HCT116 (cell line): ENCODE measurements at regions not wholly inside any gene's neighbourhood (a gene's known extent, or its start where the extent isn't known, plus 50 kb on each side); places are given as distances from the start of the nearest gene placed in this dataset.

ENCODE experiments used
- CEBPB ChIP-seq: IDR thresholded peaks from 2 replicates; pipeline ENCODE4 v1.6.1; 2012; ENCODE audit warnings: low read depth
- ELF1 ChIP-seq: IDR thresholded peaks from 2 replicates; pipeline ENCODE4 v1.6.1; 2012; ENCODE audit warnings: low read depth, borderline replicate concordance
- EZH2 ChIP-seq: fragments of 200-600 bp; sonication (generic); IDR thresholded peaks from 2 replicates; pipeline ENCODE4 v1.6.1; 2017; ENCODE audit warnings: antibody characterized with exemption, mixed run types
- POLR2A ChIP-seq: IDR thresholded peaks from 2 replicates; pipeline ENCODE4 v1.7.0; 2011; ENCODE audit warnings: borderline replicate concordance; ENCODE audit not compliant: insufficient read depth, insufficient read length; ENCODE audit errors: extremely low read depth
- POLR2AphosphoS5 ChIP-seq: IDR thresholded peaks from 2 replicates; pipeline ENCODE4 v1.6.1; 2011; ENCODE audit warnings: mild to moderate bottlenecking, low read depth, low read length, moderate library complexity
- RAD21 ChIP-seq: IDR thresholded peaks from 2 replicates; pipeline ENCODE4 v1.6.1; 2012; ENCODE audit warnings: low read depth, mild to moderate bottlenecking
- SP1 ChIP-seq: IDR thresholded peaks from 2 replicates; pipeline ENCODE4 v1.6.1; 2012; ENCODE audit warnings: low read depth
- YY1 ChIP-seq: IDR thresholded peaks from 2 replicates; pipeline ENCODE4 v1.6.1; 2011; ENCODE audit warnings: low read length, low read depth, moderate library complexity, mild to moderate bottlenecking; ENCODE audit not compliant: insufficient replicate concordance; ENCODE audit errors: extremely low read depth
- TF ChIP-seq, protein P1 (sequence below), 3 experiments: fragments of 200-600 bp in 1 of 3; sonication (generic) in 1 of 3; IDR thresholded peaks in 2 of 3; conservative IDR thresholded peaks in 1 of 3; 2 replicates each; pipeline ENCODE4 v1.5.1; 2012 to 2017; ENCODE audit warnings: low read depth in 2 of 3, low read length in 2 of 3, antibody characterized with exemption in 1 of 3, borderline replicate concordance in 1 of 3, control low read depth in 1 of 3, mild to moderate bottlenecking in 1 of 3, mixed read lengths in 1 of 3, mixed run types in 1 of 3, moderate library complexity in 1 of 3; ENCODE audit not compliant: insufficient read depth in 1 of 3
- TF ChIP-seq, protein P2 (sequence below): IDR thresholded peaks from 2 replicates; pipeline ENCODE4 v1.6.1; 2011; ENCODE audit warnings: mild to moderate bottlenecking, low read length, moderate library complexity; ENCODE audit not compliant: insufficient replicate concordance; ENCODE audit errors: extremely low read depth

DNA sequence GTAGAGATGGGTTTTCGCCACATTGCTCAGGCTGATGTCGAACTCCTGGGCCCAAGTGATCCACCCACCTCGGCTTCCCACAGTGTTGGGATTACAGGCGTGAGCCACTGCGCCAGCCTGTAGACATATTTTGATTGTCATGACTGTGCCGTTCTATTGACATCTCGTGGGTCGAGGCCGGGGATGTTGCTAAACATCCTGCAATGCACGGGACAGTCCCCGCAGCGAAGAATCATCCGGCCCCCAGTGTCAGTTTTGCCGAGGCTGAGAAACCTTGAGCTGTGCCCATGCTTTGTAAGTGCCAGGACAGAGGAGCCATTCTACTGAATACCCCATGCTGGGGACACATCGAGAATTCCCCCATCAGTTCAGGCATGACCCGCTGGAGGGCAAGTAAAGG, 69.1 kb upstream of the GSE1 start:
- TF ChIP-seq, protein P1, sequence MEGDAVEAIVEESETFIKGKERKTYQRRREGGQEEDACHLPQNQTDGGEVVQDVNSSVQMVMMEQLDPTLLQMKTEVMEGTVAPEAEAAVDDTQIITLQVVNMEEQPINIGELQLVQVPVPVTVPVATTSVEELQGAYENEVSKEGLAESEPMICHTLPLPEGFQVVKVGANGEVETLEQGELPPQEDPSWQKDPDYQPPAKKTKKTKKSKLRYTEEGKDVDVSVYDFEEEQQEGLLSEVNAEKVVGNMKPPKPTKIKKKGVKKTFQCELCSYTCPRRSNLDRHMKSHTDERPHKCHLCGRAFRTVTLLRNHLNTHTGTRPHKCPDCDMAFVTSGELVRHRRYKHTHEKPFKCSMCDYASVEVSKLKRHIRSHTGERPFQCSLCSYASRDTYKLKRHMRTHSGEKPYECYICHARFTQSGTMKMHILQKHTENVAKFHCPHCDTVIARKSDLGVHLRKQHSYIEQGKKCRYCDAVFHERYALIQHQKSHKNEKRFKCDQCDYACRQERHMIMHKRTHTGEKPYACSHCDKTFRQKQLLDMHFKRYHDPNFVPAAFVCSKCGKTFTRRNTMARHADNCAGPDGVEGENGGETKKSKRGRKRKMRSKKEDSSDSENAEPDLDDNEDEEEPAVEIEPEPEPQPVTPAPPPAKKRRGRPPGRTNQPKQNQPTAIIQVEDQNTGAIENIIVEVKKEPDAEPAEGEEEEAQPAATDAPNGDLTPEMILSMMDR (IDR thresholded peaks at IDR 0.05 in 2 of 3, conservative IDR thresholded peaks at IDR 0.05 in 1 of 3; ENCODE audit: borderline replicate concordance in 1 of 3, insufficient read depth in 1 of 3, low read depth in 2 of 3, low read length in 2 of 3) = no peak
- TF ChIP-seq EZH2 = no peak
- TF ChIP-seq CEBPB = no peak
- TF ChIP-seq POLR2A = no peak
- TF ChIP-seq POLR2AphosphoS5 = no peak
- TF ChIP-seq RAD21 = no peak
- TF ChIP-seq, protein P2, sequence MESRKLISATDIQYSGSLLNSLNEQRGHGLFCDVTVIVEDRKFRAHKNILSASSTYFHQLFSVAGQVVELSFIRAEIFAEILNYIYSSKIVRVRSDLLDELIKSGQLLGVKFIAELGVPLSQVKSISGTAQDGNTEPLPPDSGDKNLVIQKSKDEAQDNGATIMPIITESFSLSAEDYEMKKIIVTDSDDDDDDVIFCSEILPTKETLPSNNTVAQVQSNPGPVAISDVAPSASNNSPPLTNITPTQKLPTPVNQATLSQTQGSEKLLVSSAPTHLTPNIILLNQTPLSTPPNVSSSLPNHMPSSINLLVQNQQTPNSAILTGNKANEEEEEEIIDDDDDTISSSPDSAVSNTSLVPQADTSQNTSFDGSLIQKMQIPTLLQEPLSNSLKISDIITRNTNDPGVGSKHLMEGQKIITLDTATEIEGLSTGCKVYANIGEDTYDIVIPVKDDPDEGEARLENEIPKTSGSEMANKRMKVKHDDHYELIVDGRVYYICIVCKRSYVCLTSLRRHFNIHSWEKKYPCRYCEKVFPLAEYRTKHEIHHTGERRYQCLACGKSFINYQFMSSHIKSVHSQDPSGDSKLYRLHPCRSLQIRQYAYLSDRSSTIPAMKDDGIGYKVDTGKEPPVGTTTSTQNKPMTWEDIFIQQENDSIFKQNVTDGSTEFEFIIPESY = no peak
- TF ChIP-seq SP1 = no peak
- TF ChIP-seq ELF1 = no peak
- no peak for TF ChIP-seq YY1
